PC-9 (cell line): ENCODE measurements at regions not wholly inside any gene's neighbourhood (a gene's known extent, or its start where the extent isn't known, plus 50 kb on each side); places are given as distances from the start of the nearest gene placed in this dataset.

ENCODE experiments used
- BruUV-seq: library from RNA; stranded (reverse); fragments of 400-500 nt; replicated peaks from 2 replicates; lab custom pipeline; 2021; lab: Mats Ljungman, UMichigan
- CTCF ChIA-PET: fragments of 300-600 bp; sonication (Branson Sonifier 250); formaldehyde crosslinking; loops from one replicate; lab custom pipeline; 2022; ENCODE audit warnings: antibody characterized with exemption; lab: Charles Lee
- POLR2A ChIA-PET: fragments of 300-600 bp; sonication (Branson Sonifier 250); formaldehyde crosslinking; loops from one replicate; lab custom pipeline; 2022; ENCODE audit warnings: antibody characterized with exemption; ENCODE audit not compliant: unreplicated experiment; lab: Charles Lee
- DNase-seq, 2 experiments: peaks; one replicate each; pipeline versions ENCODE4 v3.0.0 to v3.0.0-alpha.2; 2015 to 2022; ENCODE audit warnings: mixed read lengths in 1 of 2
- H2AFZ ChIP-seq: fragments of 200-600 bp; sonication (generic); 2 replicates; pipeline ENCODE4 v1.8.1; 2017; ENCODE audit warnings: antibody characterized with exemption
- H3F3A ChIP-seq: fragments of 200-600 bp; sonication (generic); 2 replicates; pipeline ENCODE4 v1.8.1; 2017; ENCODE audit warnings: antibody characterized with exemption, mild to moderate bottlenecking, low read depth; ENCODE audit not compliant: insufficient read depth
- H3K27ac ChIP-seq: fragments of 200-600 bp; sonication (generic); 2 replicates; pipeline ENCODE4 v1.6.1; 2016; ENCODE audit warnings: mixed run types
- H3K27me3 ChIP-seq: fragments of 200-600 bp; sonication (generic); 2 replicates; pipeline ENCODE4 v1.6.1; 2016; ENCODE audit warnings: low read depth, mixed run types; ENCODE audit not compliant: insufficient read depth
- H3K36me3 ChIP-seq: fragments of 200-600 bp; sonication (generic); 2 replicates; pipeline ENCODE4 v1.6.1; 2016; ENCODE audit warnings: low read depth, mixed run types
- H3K4me1 ChIP-seq: fragments of 200-600 bp; sonication (generic); replicated peaks from 2 replicates; pipeline ENCODE4 v1.6.1; 2016; ENCODE audit warnings: mixed run types; ENCODE audit not compliant: insufficient read depth
- H3K4me2 ChIP-seq: fragments of 200-600 bp; sonication (generic); 2 replicates; pipeline ENCODE4 v1.6.1; 2017; ENCODE audit warnings: mixed run types
- H3K4me3 ChIP-seq: fragments of 200-600 bp; sonication (generic); 2 replicates; pipeline ENCODE4 v1.6.1; 2016; ENCODE audit warnings: mixed run types
- H3K79me2 ChIP-seq: fragments of 200-600 bp; sonication (generic); 2 replicates; pipeline ENCODE4 v1.6.1; 2017; ENCODE audit warnings: low read depth, mixed run types
- H3K9me2 ChIP-seq: fragments of 200-600 bp; sonication (generic); 2 replicates; pipeline ENCODE4 v1.8.1; 2017; ENCODE audit warnings: mild to moderate bottlenecking; ENCODE audit not compliant: insufficient read depth
- H3K9me3 ChIP-seq: fragments of 200-600 bp; sonication (generic); 2 replicates; pipeline ENCODE4 v1.8.1; 2016; ENCODE audit warnings: low read depth; ENCODE audit not compliant: insufficient read depth
- H4K20me1 ChIP-seq: fragments of 200-600 bp; sonication (generic); 2 replicates; pipeline ENCODE4 v1.8.1; 2017; ENCODE audit not compliant: insufficient read depth
- CTCF ChIP-seq: fragments of 200-600 bp; sonication (generic); conservative IDR thresholded peaks from 2 replicates; pipeline ENCODE4 v1.6.1; 2017; ENCODE audit warnings: mixed run types, antibody characterized with exemption, mild to moderate bottlenecking, moderate library complexity
- EZH2 ChIP-seq: fragments of 200-600 bp; sonication (generic); IDR thresholded peaks from 2 replicates; pipeline ENCODE4 v1.8.0; 2017; ENCODE audit warnings: antibody characterized with exemption, low read depth
- intact Hi-C: fragments of 100-400 bp; cut with micrococcal nuclease; formaldehyde crosslinking; loops from one replicate; pipeline ENCODE4 v1.10.0; 2022; ENCODE audit not compliant: unreplicated experiment

- no peaks in the 10 kb centered on the region for H3K27me3 ChIP-seq
- H3K4me2 ChIP-seq, result no peak overlapping the region
- DNase-seq, result no peak
- ChIA-PET POLR2A (no interaction called here), CTCF (no interaction called here)
- no peaks in the 10 kb centered on the region for H3K36me3 ChIP-seq
- H4K20me1 ChIP-seq, result no peaks in the 10 kb centered on the region
- no peaks in the 10 kb centered on the region for H3K9me3 ChIP-seq
- TF ChIP-seq EZH2, result no peak
- TF ChIP-seq CTCF, result no peak
- H3K9me2 ChIP-seq, result no peaks in the 10 kb centered on the region
- H3K4me3 ChIP-seq, result no peak overlapping the region
- H3F3A ChIP-seq, result no peaks in the 10 kb centered on the region; the same call in 1 of the 2 replicates
- no peaks in the 10 kb centered on the region for H3K79me2 ChIP-seq
- intact Hi-C loops, result loop anchor here (10.0 kb wide), 1 partner anchor 257 kb away; the partner anchor contains the start of gene TNPO1
- no peak overlapping the region for H3K27ac ChIP-seq
- no TSS peak for BruUV-seq
- H3K4me1 ChIP-seq, result peaks cover 8% of the 10 kb centered on the region; the same call in 1 of the 2 replicates
- no peak overlapping the region for H2AFZ ChIP-seq
Observed at GRCh38 chr5:72558046-72558336, 50.8 kb upstream of the ZNF366 start.

- no peaks in the 10 kb centered on the region for H3K9me2 ChIP-seq
- intact Hi-C loops, result loop anchor here (10.0 kb wide), 1 partner anchor 257 kb away; the partner anchor contains the start of gene TNPO1
- ChIA-PET POLR2A (interaction anchor here (0.6 kb wide), 2 partner anchors 43 to 92 kb away, joined by 3 to 4 read pairs; no protein-coding TSS in a partner anchor), CTCF (no interaction called here)
- no peak overlapping the region for H3K4me2 ChIP-seq
- DNase-seq, result no peak
- no peaks in the 10 kb centered on the region for H3K36me3 ChIP-seq
- H3K27me3 ChIP-seq, result no peaks in the 10 kb centered on the region
- H2AFZ ChIP-seq, result no peak overlapping the region
- no peaks in the 10 kb centered on the region; the same call in 1 of the 2 replicates for H3F3A ChIP-seq
- TF ChIP-seq CTCF (no peak), EZH2 (no peak)
- no peak overlapping the region for H3K4me3 ChIP-seq
- no peaks in the 10 kb centered on the region for H3K9me3 ChIP-seq
- H3K79me2 ChIP-seq, result no peaks in the 10 kb centered on the region
- H3K4me1 ChIP-seq, result peaks cover 8% of the 10 kb centered on the region; the same call in 1 of the 2 replicates
- BruUV-seq, result TSS peak; percentile 57
- H3K27ac ChIP-seq, result no peak overlapping the region
- no peaks in the 10 kb centered on the region for H4K20me1 ChIP-seq
Observed at GRCh38 chr5:72557167-72558045, 50.2 kb upstream of the ZNF366 start.
